Panc1 (cell line): ENCODE measurements at regions not wholly inside any gene's neighbourhood (a gene's known extent, or its start where the extent isn't known, plus 50 kb on each side); places are given as distances from the start of the nearest gene placed in this dataset.

Experiments
- ATAC-seq: fragments of 200-7000 bp; cut with Tn5 transposase; 2 replicates; pipeline ENCODE4 v1.9.1; 2020; ENCODE audit warnings: mild to moderate bottlenecking, moderate library complexity
- BruUV-seq: library from RNA; stranded (reverse); fragments of 400-500 nt; replicated peaks from 2 replicates; lab custom pipeline; 2021; lab: Mats Ljungman, UMichigan
- CTCF ChIA-PET: fragments of 300-600 bp; sonication (Branson Sonifier 250); formaldehyde crosslinking; loops from one replicate; lab custom pipeline; 2022; ENCODE audit warnings: antibody characterized with exemption; lab: Charles Lee
- POLR2A ChIA-PET: fragments of 300-600 bp; sonication (Branson Sonifier 250); formaldehyde crosslinking; loops from one replicate; lab custom pipeline; 2022; ENCODE audit warnings: antibody characterized with exemption; lab: Charles Lee
- DNase-seq: peaks from one replicate; pipeline ENCODE4 v3.0.0-alpha.2; 2010; ENCODE audit warnings: low read depth, low spot score
- H3K27ac ChIP-seq: 2 replicates; pipeline ENCODE4 v1.5.1; 2011; ENCODE audit warnings: mild to moderate bottlenecking, low read length, inconsistent platforms
- H3K27me3 ChIP-seq: fragments of 200-500 bp; sonication (Bioruptor generic); 2 replicates; pipeline ENCODE4 v1.6.0; 2014; ENCODE audit warnings: low read length, inconsistent platforms; ENCODE audit not compliant: control insufficient read depth, insufficient read depth
- H3K36me3 ChIP-seq: fragments of 200-500 bp; sonication (Bioruptor generic); 2 replicates; pipeline ENCODE4 v1.5.1; 2014; ENCODE audit warnings: inconsistent platforms, mild to moderate bottlenecking, low read length, moderate library complexity; ENCODE audit not compliant: control insufficient read depth, insufficient read depth
- H3K4me1 ChIP-seq: 2 replicates; pipeline ENCODE4 v1.5.1; 2011; ENCODE audit warnings: inconsistent platforms, mild to moderate bottlenecking, low read length, moderate library complexity; ENCODE audit not compliant: control insufficient read depth, insufficient read depth
- H3K4me3 ChIP-seq, 2 experiments: 2 replicates each; pipeline ENCODE4 v1.5.1; 2011 to 2012; ENCODE audit warnings: low read depth in 2 of 2, low read length in 2 of 2, mild to moderate bottlenecking in 2 of 2, inconsistent platforms in 1 of 2, moderate library complexity in 1 of 2
- H3K9me3 ChIP-seq: fragments of 200-500 bp; sonication (Bioruptor generic); 2 replicates; pipeline ENCODE4 v1.5.1; 2014; ENCODE audit warnings: low read depth, mild to moderate bottlenecking, inconsistent platforms, low read length, moderate library complexity; ENCODE audit not compliant: control insufficient read depth, insufficient read depth
- CTCF ChIP-seq: fragments of 450-650 bp; IDR thresholded peaks from 2 replicates; pipeline ENCODE4 v1.5.1; 2017; ENCODE audit warnings: mild to moderate bottlenecking
- POLR2AphosphoS5 ChIP-seq: IDR thresholded peaks from 2 replicates; pipeline ENCODE4 v1.6.1; 2012; ENCODE audit warnings: mild to moderate bottlenecking, low read depth, low read length, moderate library complexity
- REST ChIP-seq, 2 experiments: IDR thresholded peaks; 2 replicates each; pipeline ENCODE4 v1.6.1; 2011 to 2012; ENCODE audit warnings: low read depth in 2 of 2, control low read depth in 1 of 2, low read length in 1 of 2, mild to moderate bottlenecking in 1 of 2, moderate library complexity in 1 of 2; ENCODE audit not compliant: insufficient read depth in 1 of 2
- SIN3A ChIP-seq: IDR thresholded peaks from 2 replicates; pipeline ENCODE4 v1.6.1; 2012; ENCODE audit warnings: low read depth, mild to moderate bottlenecking, low read length, moderate library complexity, borderline replicate concordance; ENCODE audit not compliant: insufficient read depth
- TCF7L2 ChIP-seq: IDR thresholded peaks from 2 replicates; pipeline ENCODE4 v1.6.1; 2011; ENCODE audit warnings: mild to moderate bottlenecking, low read depth, low read length, inconsistent platforms
- in situ Hi-C: cut with HindIII; loops from 2 replicates; pipeline ENCODE4 v1.10.0; 2016; ENCODE audit warnings: low sequenced_read_pairs, low pct_unique_long_range_greater_than_20kb
- intact Hi-C: fragments of 100-400 bp; cut with micrococcal nuclease; formaldehyde crosslinking; loops from one replicate; pipeline ENCODE4 v1.10.0; 2022; ENCODE audit not compliant: unreplicated experiment

GRCh38 chr4:123913598-123913997, 517.0 kb downstream of the SPRY1 start:
- no TSS peak for BruUV-seq
- CTCF ChIA-PET = no interaction called here

GRCh38 chr4:123916821-123917220, 520.2 kb downstream of the SPRY1 start:
- BruUV-seq = no TSS peak
- intact Hi-C loops = no loop called here
- H3K27ac ChIP-seq = no peak overlapping the region
- no peaks in the 10 kb centered on the region for H3K27me3 ChIP-seq
- H3K4me3 ChIP-seq = no peak overlapping the region
- no peak for DNase-seq
- POLR2A ChIA-PET = no interaction called here
- CTCF ChIA-PET = interaction anchor here (0.7 kb wide), 1 partner anchor 73 kb away, joined by 3 read pairs; no protein-coding TSS in a partner anchor
- ATAC-seq = no peak
- no peaks in the 10 kb centered on the region for H3K9me3 ChIP-seq
- H3K4me1 ChIP-seq = no peaks in the 10 kb centered on the region
- no peaks in the 10 kb centered on the region for H3K36me3 ChIP-seq
- in situ Hi-C loops = no loop called here
- no peak for TF ChIP-seq CTCF
- no peak for TF ChIP-seq TCF7L2
- TF ChIP-seq SIN3A = no peak
- TF ChIP-seq REST (IDR thresholded peaks at IDR 0.05; ENCODE audit: insufficient read depth in 1 of 2, low read depth in 2 of 2, low read length in 1 of 2) = no peak
- TF ChIP-seq POLR2AphosphoS5 = no peak

More at GRCh38 chr4:123913598-123913997, 517.0 kb downstream of the SPRY1 start:
- Histone ChIP-seq H3K36me3 (no peaks in the 10 kb centered on the region), H3K27me3 (no peaks in the 10 kb centered on the region), H3K9me3 (no peaks in the 10 kb centered on the region), H3K27ac (no peak overlapping the region), H3K4me1 (no peaks in the 10 kb centered on the region), H3K4me3 (no peak overlapping the region)
- ATAC-seq (no peak), DNase-seq (no peak)
- POLR2A ChIA-PET = no interaction called here
- no peak for TF ChIP-seq TCF7L2
- no peak for TF ChIP-seq CTCF
- no peak for TF ChIP-seq SIN3A
- TF ChIP-seq REST (IDR thresholded peaks at IDR 0.05; ENCODE audit: insufficient read depth in 1 of 2, low read depth in 2 of 2, low read length in 1 of 2) = no peak
- no peak for TF ChIP-seq POLR2AphosphoS5
- intact Hi-C loops (no loop called here), in situ Hi-C loops (no loop called here)
